ENCODE measurements at regions not wholly inside any gene's neighbourhood (a gene's known extent, or its start where the extent isn't known, plus 50 kb on each side); places are given as distances from the start of the nearest gene placed in this dataset.

DNA sequence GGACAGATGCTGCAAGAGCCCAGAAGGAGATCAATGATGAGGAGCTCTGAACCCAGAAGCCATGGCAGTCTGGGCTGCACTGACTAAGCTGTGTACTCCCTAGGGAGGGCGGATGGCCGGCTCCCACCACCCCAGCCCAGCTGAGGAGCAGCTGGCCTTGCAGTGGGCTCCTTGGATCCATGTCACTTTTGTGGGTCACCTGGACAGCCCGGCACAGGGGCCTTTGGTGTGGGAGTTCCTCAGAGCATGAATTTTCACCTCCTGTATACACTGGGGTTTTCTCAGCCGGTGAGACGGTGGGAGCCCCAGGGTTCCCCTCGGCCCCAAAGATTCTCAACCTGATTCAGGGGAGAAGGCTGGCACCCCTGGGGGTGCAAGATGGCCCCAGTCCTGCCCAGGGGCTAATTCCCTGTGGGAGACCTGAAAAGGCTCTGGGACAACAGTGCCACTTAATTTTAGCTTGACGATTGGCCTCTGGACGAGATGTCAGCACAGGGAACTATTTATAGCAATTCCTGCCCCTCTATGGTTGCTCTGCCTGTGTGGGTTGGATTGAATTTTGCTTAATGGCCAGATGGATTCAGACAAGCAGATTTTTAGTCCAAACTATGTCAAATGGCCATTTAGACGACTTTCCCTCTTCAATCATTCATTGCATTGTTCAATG is 121.6 kb upstream of the PMEPA1 start:
- TF ChIP-seq, protein P1, sequence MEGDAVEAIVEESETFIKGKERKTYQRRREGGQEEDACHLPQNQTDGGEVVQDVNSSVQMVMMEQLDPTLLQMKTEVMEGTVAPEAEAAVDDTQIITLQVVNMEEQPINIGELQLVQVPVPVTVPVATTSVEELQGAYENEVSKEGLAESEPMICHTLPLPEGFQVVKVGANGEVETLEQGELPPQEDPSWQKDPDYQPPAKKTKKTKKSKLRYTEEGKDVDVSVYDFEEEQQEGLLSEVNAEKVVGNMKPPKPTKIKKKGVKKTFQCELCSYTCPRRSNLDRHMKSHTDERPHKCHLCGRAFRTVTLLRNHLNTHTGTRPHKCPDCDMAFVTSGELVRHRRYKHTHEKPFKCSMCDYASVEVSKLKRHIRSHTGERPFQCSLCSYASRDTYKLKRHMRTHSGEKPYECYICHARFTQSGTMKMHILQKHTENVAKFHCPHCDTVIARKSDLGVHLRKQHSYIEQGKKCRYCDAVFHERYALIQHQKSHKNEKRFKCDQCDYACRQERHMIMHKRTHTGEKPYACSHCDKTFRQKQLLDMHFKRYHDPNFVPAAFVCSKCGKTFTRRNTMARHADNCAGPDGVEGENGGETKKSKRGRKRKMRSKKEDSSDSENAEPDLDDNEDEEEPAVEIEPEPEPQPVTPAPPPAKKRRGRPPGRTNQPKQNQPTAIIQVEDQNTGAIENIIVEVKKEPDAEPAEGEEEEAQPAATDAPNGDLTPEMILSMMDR (IDR thresholded peaks at IDR 0.05; ENCODE audit: low read depth, low read length) = no peak
- H3K4me3 ChIP-seq (ENCODE audit: low read depth, low read length) = no peak overlapping the region
- in situ Hi-C loops (cut with HindIII; ENCODE audit: low sequenced_read_pairs) = no loop called here
- no peak for DNase-seq (ENCODE audit: low read depth, low spot score)

- TF ChIP-seq, protein P1 (IDR thresholded peaks at IDR 0.05; ENCODE audit: low read depth, low read length) = no peak
- no peak for DNase-seq (ENCODE audit: low read depth, low spot score)
- in situ Hi-C loops (cut with HindIII; ENCODE audit: low sequenced_read_pairs) = no loop called here
- no peak overlapping the region for H3K4me3 ChIP-seq (ENCODE audit: low read depth, low read length)
Observed at GRCh38 chr20:57830515-57830895, 120.7 kb upstream of the PMEPA1 start.

GRCh38 chr20:57829805-57830514 is 120.1 kb upstream of the PMEPA1 start:
- no peak for DNase-seq (ENCODE audit: low read depth, low spot score)
- no peak overlapping the region for H3K4me3 ChIP-seq (ENCODE audit: low read depth, low read length)
- in situ Hi-C loops (cut with HindIII; ENCODE audit: low sequenced_read_pairs) = no loop called here
- TF ChIP-seq, protein P1 (IDR thresholded peaks at IDR 0.05; ENCODE audit: low read depth, low read length) = no peak

DNA sequence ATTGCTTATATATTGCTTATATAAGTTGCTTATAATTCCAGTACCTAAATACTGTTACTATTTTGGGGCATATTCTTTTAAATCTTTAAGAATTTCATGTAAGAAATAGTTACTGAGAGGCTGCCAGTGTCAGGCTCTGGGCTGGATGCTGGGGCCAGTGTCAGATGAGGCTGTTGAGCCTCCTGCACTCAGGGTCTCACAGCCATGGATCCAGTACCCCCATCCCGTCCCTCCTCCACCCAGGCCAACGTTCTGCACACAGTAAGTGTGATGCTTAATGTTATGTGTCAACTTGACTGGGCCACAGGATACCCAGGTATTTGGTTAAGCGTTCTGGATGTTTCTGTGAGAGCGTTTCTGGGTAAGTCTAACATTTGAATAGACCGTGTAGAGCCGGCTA is 119.5 kb upstream of the PMEPA1 start:
- in situ Hi-C loops (cut with HindIII; ENCODE audit: low sequenced_read_pairs) = no loop called here
- DNase-seq (ENCODE audit: low read depth, low spot score) = no peak
- no peak overlapping the region for H3K4me3 ChIP-seq (ENCODE audit: low read depth, low read length)
- TF ChIP-seq, protein P1 (IDR thresholded peaks at IDR 0.05; ENCODE audit: low read depth, low read length) = no peak

DNA sequence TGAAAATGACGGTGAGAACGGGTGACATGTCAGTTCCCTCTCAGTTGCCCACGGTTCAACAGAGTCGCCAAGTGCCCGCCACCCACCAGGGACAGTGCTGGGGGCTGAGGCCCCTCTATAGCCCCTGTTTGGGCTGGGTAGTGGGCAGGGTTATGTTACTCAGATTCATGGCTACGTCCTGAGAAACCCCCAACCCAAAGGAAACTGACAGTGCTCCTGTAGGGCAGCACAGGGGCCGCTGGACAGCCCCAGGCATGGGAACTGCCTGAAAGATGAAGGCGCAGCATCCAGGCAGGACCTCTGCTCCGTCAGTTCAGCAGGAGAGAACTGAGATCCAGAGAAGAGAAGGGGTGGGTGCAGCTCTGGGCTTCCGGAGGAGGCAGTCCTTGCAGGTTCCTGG is 118.9 kb upstream of the PMEPA1 start:
- TF ChIP-seq, protein P1 (IDR thresholded peaks at IDR 0.05; ENCODE audit: low read depth, low read length) = no peak
- in situ Hi-C loops (cut with HindIII; ENCODE audit: low sequenced_read_pairs) = no loop called here
- no peak for DNase-seq (ENCODE audit: low read depth, low spot score)
- H3K4me3 ChIP-seq (ENCODE audit: low read depth, low read length) = no peak overlapping the region

DNA sequence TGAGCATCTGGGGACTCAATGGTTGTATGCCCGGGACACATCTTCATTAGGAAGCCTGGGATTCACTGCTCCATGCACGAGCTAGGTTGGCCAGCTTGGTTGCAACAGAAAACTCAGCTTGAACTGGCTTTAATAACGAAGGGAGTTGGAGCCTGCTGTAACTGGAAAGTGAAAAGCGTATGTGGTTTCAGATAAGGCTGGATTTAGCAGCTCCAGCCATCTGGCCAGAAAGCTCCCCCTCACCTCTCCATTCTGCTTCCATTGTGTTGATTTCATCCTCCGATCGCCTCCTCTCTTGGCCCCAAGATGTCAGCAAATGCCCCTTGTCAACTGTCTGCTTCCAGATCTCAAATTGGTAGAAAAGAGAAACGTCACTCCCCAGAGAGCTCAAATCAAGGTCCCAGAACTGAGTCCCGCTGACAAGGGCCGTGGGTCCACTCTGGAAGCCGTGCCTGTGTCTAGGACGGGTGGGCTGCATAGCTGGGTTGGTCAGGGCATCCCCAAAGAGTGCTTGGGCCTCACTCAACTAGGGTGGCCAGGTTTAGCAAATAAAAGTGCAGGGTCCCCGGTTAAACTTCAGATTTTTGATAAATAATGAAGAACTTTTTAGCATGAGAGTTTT is 117.0 kb upstream of the PMEPA1 start:
- in situ Hi-C loops (cut with HindIII; ENCODE audit: low sequenced_read_pairs) = no loop called here
- DNase-seq (ENCODE audit: low read depth, low spot score) = no peak
- TF ChIP-seq, protein P1 (IDR thresholded peaks at IDR 0.05; ENCODE audit: low read depth, low read length) = no peak
- no peak overlapping the region for H3K4me3 ChIP-seq (ENCODE audit: low read depth, low read length)
